Adrenal gland (tissue), 5 donors: ENCODE measurements at regions not wholly inside any gene's neighbourhood (a gene's known extent, or its start where the extent isn't known, plus 50 kb on each side); places are given as distances from the start of the nearest gene placed in this dataset.
"Not testable (repeated sequence)": the region's sequence is repeated elsewhere in the genome, so short reads cannot be mapped to it uniquely, and the experiment has no call there.

Source experiments
- POLR2A ChIP-seq, 2 donors: fragments of 450-650 bp; IDR thresholded peaks; one replicate each; pipeline ENCODE4 v1.6.1; 2017; ENCODE audit warnings: antibody characterized with exemption in 2 of 2, mild to moderate bottlenecking in 2 of 2, moderate library complexity in 1 of 2
- TF ChIP-seq, protein P1 (sequence below), 6 experiments: fragments of 450-650 bp in 4 of 6; fragments of 200-600 bp in 2 of 6; sonication (generic) in 1 of 6; IDR thresholded peaks; 1 replicate in 5 of 6; 2 replicates in 1 of 6; pipeline versions ENCODE4 v1.5.1 to v1.8.0; 2016 to 2021; ENCODE audit warnings: antibody characterized with exemption in 6 of 6, mild to moderate bottlenecking in 2 of 6, moderate library complexity in 1 of 6
- donor health status: DM: no; HTN: no; CAD: no.

DNA sequence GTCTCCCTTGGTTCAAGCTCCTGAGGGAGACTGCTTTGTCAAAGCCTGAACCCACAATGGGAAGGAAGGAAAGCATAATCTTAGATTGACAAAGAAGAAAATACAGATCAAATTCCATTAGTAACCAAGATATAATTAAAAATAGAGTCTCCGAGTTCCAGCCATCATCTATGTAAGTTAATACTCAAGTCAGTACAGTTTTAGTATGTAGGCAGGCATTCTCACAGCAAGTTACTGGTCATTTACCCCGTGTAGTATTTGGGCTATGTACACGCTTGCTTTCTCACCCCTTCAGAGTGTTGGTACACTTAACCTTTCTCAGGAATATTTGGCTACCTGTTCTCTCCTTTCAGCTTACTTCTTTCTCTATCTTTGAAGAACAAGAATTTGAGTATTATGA, 79.9 kb upstream of the GARIN1A start:
- TF ChIP-seq, protein P1, sequence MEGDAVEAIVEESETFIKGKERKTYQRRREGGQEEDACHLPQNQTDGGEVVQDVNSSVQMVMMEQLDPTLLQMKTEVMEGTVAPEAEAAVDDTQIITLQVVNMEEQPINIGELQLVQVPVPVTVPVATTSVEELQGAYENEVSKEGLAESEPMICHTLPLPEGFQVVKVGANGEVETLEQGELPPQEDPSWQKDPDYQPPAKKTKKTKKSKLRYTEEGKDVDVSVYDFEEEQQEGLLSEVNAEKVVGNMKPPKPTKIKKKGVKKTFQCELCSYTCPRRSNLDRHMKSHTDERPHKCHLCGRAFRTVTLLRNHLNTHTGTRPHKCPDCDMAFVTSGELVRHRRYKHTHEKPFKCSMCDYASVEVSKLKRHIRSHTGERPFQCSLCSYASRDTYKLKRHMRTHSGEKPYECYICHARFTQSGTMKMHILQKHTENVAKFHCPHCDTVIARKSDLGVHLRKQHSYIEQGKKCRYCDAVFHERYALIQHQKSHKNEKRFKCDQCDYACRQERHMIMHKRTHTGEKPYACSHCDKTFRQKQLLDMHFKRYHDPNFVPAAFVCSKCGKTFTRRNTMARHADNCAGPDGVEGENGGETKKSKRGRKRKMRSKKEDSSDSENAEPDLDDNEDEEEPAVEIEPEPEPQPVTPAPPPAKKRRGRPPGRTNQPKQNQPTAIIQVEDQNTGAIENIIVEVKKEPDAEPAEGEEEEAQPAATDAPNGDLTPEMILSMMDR (IDR thresholded peaks at IDR 0.05): not testable (repeated sequence)
- TF ChIP-seq POLR2A (IDR thresholded peaks at IDR 0.05): not testable (repeated sequence)
